Testis (tissue), 2 donors: ENCODE measurements at regions not wholly inside any gene's neighbourhood (a gene's known extent, or its start where the extent isn't known, plus 50 kb on each side); places are given as distances from the start of the nearest gene placed in this dataset.
"Not testable (repeated sequence)": the region's sequence is repeated elsewhere in the genome, so short reads cannot be mapped to it uniquely, and the experiment has no call there.

Experiments
- DNase-seq: peaks from one replicate; pipeline ENCODE4 v3.0.0-alpha.2; 2019
- H3K27ac ChIP-seq, 2 donors: fragments of 200-600 bp; sonication (generic); one replicate each; pipeline ENCODE4 v1.5.1; 2019
- H3K27me3 ChIP-seq: fragments of 200-600 bp; sonication (generic); one replicate; pipeline ENCODE4 v1.5.1; 2019
- H3K36me3 ChIP-seq: fragments of 200-600 bp; sonication (generic); one replicate; pipeline ENCODE4 v1.5.1; 2017; ENCODE audit warnings: low read depth; ENCODE audit errors: missing control alignments
- H3K4me1 ChIP-seq: fragments of 200-600 bp; sonication (generic); one replicate; pipeline ENCODE4 v1.5.1; 2019
- H3K4me3 ChIP-seq, 2 donors: fragments of 200-600 bp; sonication (generic); one replicate each; pipeline ENCODE4 v1.5.1; 2017 to 2019
- H3K9me3 ChIP-seq: fragments of 200-600 bp; sonication (generic); one replicate; pipeline ENCODE4 v1.5.1; 2017
- CTCF ChIP-seq, 3 experiments: fragments of 450-650 bp in 2 of 3; fragments of 200-600 bp in 1 of 3; sonication (generic) in 1 of 3; IDR thresholded peaks; one replicate each; pipeline ENCODE4 v1.5.1; 2016 to 2019; ENCODE audit warnings: antibody characterized with exemption in 3 of 3, mild to moderate bottlenecking in 2 of 3, moderate library complexity in 1 of 3
- POLR2A ChIP-seq: fragments of 450-650 bp; IDR thresholded peaks from one replicate; pipeline ENCODE4 v1.6.1; 2017; ENCODE audit warnings: antibody characterized with exemption, mild to moderate bottlenecking, moderate library complexity
- WGBS, 2 donors: methylation state at CpG; one replicate each; pipeline ENCODE4 v1.1.5; 2018; 5-methylcytosine and 5-hydroxymethylcytosine counted together
- intact Hi-C: fragments of 100-400 bp; cut with DNase I; formaldehyde crosslinking; loops from one replicate; pipeline ENCODE4 v1.15.1; 2023; ENCODE audit warnings: low total_unique reads

GRCh38 chr2:130252880-130253645, 54.8 kb upstream of the TUBA3E start:
- no peak for DNase-seq

GRCh38 chr2:130251873-130252620, 53.8 kb upstream of the TUBA3E start:
- WGBS, 2 donors, result 19 to 25% methylated on average over 20 to 46 of the region's 46 CpGs
- intact Hi-C loops, result no loop called here
- no peaks in the 10 kb centered on the region for H3K36me3 ChIP-seq
- H3K27me3 ChIP-seq, result no peaks in the 10 kb centered on the region
- H3K4me3 ChIP-seq, result peak overlapping the region in 1 of 2 donors; percentile 23
- TF ChIP-seq CTCF (IDR thresholded peaks at IDR 0.05) (no peak), POLR2A (no peak)
- no peaks in the 10 kb centered on the region for H3K4me1 ChIP-seq
- no peak for DNase-seq
- H3K27ac ChIP-seq, result no peak overlapping the region
- H3K9me3 ChIP-seq, result no peaks in the 10 kb centered on the region

More at GRCh38 chr2:130252880-130253645, 54.8 kb upstream of the TUBA3E start:
- WGBS, 2 donors, result 34 to 57% methylated on average over 26 to 37 of the region's 42 CpGs
- Histone ChIP-seq H3K4me3 (peak overlapping the region in 1 of 2 donors; percentile 23), H3K4me1 (no peaks in the 10 kb centered on the region), H3K27me3 (no peaks in the 10 kb centered on the region), H3K27ac (no peak overlapping the region), H3K9me3 (no peaks in the 10 kb centered on the region), H3K36me3 (no peaks in the 10 kb centered on the region)
- intact Hi-C loops, result no loop called here
- TF ChIP-seq CTCF (IDR thresholded peaks at IDR 0.05), result no peak
- TF ChIP-seq POLR2A, result no peak

- Histone ChIP-seq H3K4me3 (no peak overlapping the region), H3K27me3 (no peaks in the 10 kb centered on the region), H3K9me3 (no peaks in the 10 kb centered on the region), H3K36me3 (no peaks in the 10 kb centered on the region), H3K27ac (no peak overlapping the region), H3K4me1 (no peaks in the 10 kb centered on the region)
- intact Hi-C loops, result no loop called here
- WGBS, 2 donors, result 48% methylated on average over 3 of the region's 3 CpGs; no CpG with 5 or more reads in 1 of the 2 donors
- TF ChIP-seq POLR2A (no peak), CTCF (IDR thresholded peaks at IDR 0.05) (no peak)
- DNase-seq, result no peak
These were observed 53.3 kb upstream of the TUBA3E start for GRCh38 chr2:130251535-130251872.

- H3K27me3 ChIP-seq, H3K27ac ChIP-seq, H3K4me3 ChIP-seq, H3K4me1 ChIP-seq, H3K36me3 ChIP-seq, H3K9me3 ChIP-seq, DNase-seq, intact Hi-C loops: not testable (repeated sequence)
- 87 to 95% methylated on average over 13 of the region's 13 CpGs for WGBS, 2 donors
These were observed 50.1 kb upstream of the TUBA3E start for GRCh38 chr2:130248355-130248754.
